Stimulated activated CD8-positive, alpha-beta memory T cell treated with anti-CD3 and anti-CD28 coated beads, Interleukin-7, amount 100 ng/mL, for 48 hours (primary cell): ENCODE measurements at regions not wholly inside any gene's neighbourhood (a gene's known extent, or its start where the extent isn't known, plus 50 kb on each side); places are given as distances from the start of the nearest gene placed in this dataset.
"Not testable (repeated sequence)": the region's sequence is repeated elsewhere in the genome, so short reads cannot be mapped to it uniquely, and the experiment has no call there.

Experiments
- DNase-seq, 2 donors: peaks; one replicate each; pipeline ENCODE4 v3.0.0-alpha.2; 2020; ENCODE audit warnings: low read depth in 1 of 2; ENCODE audit errors: extremely low read depth in 1 of 2

DNA sequence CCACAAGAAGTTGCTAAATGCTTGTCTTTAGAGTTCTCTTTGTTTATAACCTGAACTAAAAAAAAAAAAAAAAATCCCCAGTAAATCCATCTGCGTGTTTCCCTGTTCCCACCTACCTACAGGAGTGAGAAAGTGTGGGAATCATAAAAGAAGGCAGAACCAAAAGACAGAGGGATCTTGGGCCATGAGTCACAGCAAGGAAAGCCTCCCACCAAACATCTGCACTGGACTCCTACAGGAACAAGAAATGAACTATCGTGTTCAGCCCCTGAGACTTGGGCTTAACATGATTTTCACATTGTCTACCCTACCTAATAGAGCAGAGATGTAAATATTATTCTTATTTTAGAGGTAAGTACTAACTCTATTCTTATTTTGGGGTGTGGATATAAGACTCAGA is 1761.2 kb upstream of the CELF4 start:
- DNase-seq, result no peak

DNA sequence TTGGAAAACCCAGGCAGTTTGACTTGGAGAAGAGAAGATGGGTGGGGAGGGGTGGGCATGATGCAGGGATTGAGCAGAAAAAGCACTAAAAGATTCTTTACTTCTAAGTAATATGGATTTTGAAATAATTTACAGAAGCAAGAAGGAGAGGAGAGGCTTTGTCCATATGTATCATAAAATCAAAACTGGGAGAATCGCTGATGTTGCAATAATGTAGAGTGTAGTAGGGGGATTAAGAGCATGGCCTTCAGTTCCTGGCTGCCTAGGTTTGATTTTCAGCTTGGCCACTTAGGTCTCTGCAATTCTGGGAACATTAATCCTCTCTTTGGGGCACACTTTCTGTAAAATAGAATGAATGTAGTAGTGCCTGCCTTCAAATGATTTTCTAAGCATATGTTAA is 1760.4 kb upstream of the CELF4 start:
- no peak for DNase-seq

DNA sequence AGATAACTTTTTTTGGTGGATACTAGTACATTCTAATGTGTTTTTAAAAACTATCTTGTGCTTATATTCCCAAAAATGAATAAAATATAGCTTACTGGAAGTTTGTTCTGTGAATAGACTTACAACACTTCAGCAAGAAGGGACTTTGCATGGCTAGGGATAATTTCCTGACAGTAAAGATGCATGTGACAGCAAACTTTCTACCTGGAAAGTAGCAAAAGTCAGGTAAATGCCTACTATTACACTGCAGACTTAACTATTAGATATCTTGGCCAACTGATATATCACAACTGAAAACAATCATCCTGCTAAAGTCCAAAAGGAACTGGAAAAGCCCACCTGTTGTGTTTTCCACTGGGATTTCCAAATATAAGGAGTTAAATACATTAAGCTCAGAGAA is 1753.5 kb upstream of the CELF4 start:
- DNase-seq, result no peak

DNA sequence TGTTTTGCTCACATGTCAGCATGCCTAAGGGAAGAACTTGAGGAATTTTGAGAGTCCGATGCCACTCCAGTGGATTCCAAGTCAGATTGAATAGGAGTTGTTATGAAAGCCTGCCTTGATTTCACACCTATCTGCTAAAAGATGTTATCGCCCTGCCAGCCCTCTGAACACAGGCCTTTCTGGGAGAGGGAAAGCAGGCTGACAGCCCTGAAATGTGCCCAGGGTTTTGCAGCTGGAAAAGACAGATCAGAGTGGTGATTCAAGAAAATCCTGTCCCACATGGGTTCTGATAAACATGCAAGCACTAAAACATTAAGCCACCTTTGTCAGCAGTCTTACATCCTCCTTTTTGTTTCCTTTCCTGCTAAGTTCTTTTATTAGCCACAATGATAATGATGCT is 1752.9 kb upstream of the CELF4 start:
- DNase-seq, result no peak

DNA sequence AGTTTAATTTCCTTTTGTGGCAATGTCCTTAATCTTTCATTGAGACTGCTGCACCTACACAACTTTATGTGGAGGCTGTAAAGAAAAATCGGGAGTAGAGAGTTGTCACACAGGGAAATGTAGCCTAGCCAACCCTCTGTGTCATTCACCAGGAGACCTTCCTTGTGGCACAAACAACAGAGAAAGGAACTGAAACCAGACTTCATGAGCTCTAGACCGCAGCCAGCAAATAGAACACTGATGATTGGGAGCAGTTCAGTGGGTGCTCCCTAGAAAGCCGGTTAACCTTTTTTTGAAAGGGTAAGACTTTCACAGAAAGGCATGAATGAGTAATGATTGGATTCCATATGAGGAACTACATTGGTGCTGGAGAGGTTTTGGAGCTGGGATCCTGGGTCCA is 1752.4 kb upstream of the CELF4 start:
- no peak for DNase-seq

DNA sequence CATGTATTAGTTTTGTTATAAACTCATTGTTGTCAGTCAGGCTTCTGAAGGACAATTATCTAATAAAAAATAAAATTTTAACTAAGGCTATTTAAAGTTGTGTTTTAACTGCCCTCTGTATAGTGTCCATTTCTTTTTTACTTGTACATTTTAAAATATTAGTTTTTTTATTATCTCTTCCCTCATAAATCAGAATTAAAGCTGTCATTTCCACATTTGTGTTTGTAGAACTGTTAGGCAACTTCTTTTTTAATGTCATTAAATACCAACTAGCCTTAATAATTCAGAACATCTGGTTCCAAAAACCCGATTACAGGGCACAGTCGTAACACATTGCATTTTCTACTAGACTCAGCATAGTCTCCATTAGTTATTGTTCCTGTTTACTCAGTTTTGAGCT is 1749.0 kb upstream of the CELF4 start:
- DNase-seq, result no peak

DNA sequence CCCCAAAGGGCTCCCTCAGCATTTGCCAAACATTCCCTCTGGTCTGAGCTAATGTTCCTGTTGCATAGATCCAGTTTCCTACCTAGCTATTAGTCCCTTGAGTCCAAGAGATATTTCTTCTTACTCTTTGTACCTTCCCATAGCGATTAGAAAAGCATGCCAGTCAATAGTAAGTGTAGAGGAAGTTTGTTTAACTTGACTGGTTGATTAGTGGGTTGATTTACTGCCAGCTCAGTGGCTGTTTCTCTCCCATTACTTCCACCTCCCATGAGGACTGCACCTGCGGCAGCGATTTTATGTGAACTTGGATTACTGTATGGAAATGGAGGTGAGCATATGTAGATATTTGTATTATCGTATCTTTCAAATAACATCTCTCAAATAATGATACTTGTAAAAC is 1748.4 kb upstream of the CELF4 start:
- DNase-seq, result no peak

DNA sequence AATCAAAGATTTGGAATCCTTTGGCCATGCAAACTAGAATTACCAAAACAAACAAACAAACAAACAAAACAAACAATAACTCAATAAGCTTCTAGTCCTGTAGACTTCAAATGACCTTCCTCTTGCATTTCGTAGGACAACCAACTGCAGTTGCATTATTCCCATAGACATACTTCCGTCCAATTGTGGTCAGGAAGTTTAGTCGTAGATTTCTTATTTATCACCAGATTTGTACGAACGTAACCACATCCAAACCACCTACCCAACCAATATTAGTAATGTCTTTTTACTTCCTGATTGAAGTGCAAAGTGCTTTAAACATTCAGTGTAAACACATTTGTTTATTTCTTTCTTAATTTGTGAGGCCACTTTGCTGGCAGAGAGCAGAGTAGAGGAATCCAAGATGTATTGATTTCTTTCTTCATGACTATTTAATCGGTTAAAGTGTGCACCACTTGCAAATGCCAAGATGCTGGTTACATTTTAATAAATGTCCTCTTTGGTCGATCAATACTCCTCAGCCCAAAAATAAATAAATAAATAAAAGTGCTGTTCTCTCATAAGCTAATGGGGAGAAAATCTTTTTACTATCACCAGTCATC is 1745.6 kb upstream of the CELF4 start:
- no peak for DNase-seq

DNA sequence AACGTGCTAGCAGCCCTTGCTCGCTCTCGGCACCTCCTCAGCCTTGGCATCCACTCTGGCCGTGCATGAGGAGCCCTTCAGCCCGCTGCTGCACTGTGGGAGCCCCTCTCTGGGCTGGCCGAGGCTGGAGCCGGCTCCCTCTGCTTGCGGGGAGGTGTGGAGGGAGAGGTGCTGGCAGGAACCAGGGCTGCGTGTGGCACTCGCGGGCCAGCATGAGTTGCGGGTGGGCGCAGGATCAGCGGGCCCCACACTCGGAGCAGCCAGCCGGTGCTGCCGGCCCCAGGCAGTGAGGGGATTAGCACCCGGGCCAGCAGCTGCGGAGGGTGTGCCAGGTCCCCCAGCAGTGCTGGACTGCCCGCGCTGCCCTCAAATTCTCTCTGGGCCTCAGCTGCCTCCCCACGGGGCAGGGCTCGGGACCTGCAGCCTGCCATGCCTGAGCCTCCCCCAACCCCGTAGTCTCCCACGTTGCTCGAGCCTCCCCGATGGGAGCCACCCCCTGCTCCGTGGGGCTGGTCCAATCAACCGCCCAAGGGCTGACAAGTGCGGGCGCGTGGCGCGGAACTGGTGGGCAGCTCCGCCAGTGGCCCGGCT is 1743.4 kb upstream of the CELF4 start:
- DNase-seq, result not testable (repeated sequence)

DNA sequence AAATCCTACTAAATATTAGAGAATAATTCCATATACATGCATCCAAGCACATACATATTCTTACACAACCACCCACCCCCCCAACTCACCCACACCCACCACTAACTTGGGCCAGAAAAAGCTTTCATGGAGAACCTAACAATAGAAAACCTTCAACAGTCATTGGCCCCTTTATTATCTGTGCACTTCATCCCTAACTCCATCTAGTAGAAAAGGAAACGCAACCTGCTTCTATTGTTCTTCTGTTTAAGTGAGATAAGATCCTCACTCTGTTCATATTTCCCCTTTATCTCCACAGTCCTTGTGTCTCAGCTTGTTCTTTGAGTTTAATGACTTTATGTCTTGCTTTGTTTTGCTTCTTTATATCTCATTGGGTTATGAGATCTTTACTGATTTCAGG is 1740.2 kb upstream of the CELF4 start:
- DNase-seq, result no peak

DNA sequence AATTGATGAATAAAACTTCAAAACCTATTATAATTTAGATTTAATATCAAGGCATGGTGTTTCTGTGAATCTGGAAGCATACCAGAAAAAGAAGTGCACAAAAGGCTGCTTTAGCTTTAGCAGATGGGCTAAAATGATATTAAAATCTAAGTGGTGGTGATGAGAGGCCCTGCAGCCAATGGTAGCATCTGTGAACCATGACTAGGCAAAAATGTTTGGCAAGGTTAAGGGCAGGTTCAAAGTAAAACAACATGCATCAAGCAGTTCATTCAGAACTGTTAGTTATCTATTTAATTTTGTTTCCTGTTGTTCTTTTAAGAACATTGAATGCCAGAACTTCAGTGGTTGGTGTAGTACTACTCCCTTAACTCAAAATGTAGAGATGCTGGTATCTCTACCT is 1736.9 kb upstream of the CELF4 start:
- no peak for DNase-seq

DNA sequence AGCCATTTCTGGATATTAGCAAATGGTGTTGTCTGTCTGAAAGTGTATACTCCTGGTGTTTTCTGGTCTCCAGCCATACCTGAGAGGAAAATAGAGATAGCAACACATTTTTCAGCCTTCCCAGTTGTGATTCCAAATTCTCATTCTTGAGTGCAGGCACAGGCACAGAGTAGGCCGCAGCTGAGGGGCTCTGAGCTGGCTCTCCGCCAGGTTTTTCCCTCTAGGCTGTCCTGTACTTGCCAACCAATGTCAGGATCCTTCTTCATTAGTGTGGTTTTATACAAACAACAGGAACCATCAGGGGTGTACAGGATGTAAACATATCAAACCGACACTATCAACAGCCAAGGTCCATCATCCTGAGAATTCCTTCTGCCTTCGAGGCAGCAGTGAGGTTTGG is 1733.6 kb upstream of the CELF4 start:
- DNase-seq, result no peak

DNA sequence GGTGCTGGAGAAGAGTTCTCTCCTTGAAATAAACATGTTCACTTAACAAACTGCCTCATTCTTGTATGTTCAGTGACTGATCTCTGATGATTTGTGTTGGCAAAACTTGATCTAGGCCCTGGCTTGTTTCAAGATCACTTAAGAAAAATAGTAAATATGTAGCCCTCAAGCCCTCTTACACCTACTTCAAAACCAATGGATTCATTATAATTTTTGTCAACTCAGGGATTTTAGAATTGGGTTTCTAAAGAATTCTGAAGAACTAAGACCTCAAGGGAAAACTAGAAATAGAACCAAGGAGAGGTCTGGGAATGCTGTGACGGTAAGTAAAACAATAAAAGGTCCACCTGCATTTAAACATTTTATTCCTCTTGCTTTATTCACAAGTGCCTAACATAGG is 1731.6 kb upstream of the CELF4 start:
- no peak for DNase-seq

DNA sequence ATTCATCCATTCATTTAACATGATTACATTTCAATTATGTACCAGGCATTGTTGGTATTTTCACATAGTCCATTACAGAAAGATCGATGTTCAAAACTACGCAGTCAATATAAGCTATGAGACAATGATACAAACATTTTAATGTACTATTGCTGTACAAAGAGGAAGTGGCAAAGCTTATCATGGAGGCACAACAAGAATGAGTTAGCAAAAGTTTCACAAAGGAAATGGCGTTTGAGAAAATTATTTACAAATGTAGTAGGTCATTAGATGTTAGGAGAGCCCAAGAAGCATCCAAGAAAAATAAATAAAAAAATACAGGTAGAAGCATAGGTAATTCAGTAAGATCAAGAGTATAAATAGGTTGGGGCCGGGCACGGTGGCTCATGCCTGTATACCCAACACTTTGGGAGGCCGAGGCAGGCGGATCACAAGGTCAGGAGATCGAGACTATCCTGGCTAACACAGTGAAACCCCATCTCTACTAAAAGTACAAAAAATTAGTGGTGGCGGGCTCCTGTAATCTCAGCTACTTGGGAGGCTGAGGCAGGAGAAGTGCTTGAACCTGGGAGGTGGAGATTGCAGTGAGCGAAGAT is 1730.8 kb upstream of the CELF4 start:
- no peak for DNase-seq

DNA sequence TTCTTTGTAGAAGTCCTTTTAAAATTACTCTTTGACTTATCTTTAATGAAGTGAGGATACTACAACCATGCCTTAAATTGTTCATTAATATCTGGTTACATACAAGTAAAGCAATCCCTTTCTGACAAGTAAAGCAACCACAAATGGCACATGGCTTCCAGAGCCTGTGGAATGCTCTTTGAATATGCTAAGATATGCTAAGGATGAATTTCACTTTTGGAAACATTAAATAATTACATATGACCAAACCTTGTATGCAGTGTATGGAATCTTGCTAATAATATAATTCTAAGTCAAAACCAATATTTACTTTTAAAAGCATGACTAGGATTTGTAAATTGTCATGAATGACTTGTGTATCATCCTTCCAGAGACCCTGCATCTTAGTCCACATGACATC is 1711.2 kb upstream of the CELF4 start:
- DNase-seq, result no peak

DNA sequence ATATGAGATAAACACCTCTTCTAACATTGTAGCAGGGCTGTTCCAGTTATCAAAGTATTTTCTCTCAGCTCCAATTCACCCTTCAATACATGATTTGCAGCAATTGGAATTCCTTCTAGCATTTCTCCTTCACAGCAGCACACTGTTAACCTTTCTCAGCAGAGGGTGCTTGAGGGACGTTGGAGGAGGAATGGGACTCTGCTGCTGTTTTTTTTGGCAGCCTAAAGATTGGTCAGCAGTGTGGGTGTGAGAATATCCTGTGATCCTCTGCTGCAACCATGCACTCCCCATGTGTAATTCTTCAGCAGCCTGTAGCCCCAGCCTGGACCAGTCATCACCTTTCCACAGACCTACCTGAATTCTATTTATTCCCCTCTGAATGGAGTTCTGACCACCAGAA is 1708.9 kb upstream of the CELF4 start:
- DNase-seq, result no peak

DNA sequence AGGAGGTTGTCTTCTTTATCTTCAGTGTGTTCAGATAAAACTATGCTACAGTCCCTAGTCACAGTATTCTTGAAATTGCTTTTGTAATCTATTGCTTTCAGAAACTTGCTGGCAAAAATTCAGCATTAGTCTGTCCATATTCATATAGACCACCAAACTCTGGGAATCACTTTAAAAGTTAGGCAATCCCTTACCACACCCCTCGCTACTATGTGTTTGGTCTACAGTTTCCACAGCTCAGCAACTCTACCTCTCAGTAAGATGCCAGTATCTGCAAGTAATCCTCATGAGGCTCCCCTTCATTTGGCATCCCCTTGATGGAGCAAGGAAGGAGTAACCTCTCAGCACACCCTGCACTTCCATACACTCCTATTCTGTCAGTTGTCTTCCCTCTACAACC is 1706.6 kb upstream of the CELF4 start:
- no peak for DNase-seq

DNA sequence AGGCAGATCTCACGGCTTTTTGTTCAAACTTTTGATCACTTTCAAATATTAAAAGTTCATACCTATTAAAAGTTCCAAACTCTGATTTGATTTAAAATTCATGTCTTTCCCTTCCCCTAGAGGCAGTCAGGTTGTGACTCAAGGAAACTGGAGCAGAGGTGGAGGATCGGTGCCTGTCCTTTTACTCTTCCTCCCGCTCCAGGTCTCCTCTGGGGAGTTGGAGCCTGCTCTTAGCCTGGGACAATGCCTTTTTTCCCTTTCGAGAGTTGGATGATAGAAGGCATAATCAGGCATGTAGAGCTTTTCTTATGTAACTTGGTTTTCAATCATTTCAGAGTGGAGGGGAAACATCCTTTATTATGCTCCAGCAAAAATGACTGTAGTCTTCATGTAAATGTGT is 1706.1 kb upstream of the CELF4 start:
- no peak for DNase-seq

DNA sequence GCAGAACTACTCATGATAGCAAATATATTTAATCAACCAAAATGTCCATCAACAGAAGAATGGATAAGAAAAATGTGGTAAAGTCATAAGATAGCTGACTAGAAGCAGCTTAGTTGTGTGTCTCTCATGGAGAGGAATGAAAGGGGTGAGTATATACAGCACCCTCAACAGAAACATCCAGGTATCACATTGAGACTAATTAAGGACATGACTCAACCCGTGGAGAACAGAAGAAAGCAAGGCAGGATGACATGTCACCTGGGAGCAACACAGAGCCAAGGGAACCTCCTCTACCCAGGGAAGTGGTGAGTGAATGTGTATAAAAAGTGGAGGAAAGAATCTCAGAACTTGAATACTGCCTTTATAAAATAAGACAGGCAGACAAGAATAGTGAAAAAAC is 1695.0 kb upstream of the CELF4 start:
- no peak for DNase-seq

DNA sequence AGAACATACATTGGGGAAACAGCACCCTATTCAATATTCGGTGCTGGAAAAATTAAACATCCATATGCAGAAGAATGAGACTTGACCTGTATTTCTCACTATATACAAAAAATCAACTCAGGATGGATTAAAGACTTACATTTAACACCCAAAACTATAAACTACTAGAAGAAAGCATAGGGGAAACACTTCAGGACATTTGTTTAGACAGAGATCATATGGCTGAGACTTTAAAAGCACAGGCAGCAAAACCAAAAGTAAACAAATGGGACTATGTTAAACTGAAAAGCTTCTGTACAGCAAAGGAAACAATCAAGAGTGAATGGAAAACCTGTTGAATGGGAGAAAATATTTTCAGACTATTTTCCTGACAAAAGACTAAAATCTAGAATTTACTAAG is 1694.1 kb upstream of the CELF4 start:
- DNase-seq, result no peak

DNA sequence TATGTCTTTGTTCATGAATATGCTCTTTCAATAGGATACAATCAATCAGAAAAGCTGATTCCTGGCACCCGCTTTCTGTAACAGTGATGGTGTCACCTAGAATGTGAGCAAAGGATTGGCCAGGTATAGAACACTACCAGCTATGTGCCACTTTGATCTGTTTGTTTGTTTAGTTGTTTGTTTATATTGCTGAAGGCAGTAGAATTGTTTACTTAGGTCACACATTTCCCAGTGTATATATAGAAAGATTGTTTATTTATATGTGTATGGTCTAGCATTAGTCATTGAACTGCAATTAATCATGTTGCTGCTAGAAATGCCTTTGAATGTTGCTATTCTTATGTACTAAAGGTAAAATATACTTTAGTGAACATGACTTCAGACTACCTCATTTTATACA is 1678.6 kb upstream of the CELF4 start:
- DNase-seq, result no peak

DNA sequence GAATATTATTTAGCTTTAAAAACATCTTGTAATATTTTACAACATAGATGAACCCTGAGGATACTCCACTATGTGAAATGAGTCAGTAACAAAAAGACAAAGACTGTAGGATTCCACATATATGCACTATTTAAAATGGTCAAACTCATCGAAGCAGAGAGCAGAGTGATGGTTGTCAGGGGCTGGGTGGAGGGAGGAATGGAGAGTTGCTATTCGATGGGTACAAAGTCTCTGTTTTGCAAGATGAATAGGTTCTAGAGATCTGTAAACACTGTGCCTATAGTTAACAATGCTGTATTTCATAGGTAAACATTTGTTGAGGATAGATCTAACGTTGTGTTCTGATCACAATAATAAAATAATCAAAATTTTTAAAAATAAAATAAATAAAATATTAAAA is 1675.9 kb upstream of the CELF4 start:
- DNase-seq, result no peak
